ENCODE measurements at regions not wholly inside any gene's neighbourhood (a gene's known extent, or its start where the extent isn't known, plus 50 kb on each side); places are given as distances from the start of the nearest gene placed in this dataset.
"Not testable (repeated sequence)": the region's sequence is repeated elsewhere in the genome, so short reads cannot be mapped to it uniquely, and the experiment has no call there.

- Mint-ChIP-seq H3K36me3 (ENCODE audit: unreplicated experiment) (peaks cover 3% of the 10 kb centered on the region), H3K4me3 (ENCODE audit: unreplicated experiment) (no peak overlapping the region), H3K4me1 (ENCODE audit: low read depth, unreplicated experiment) (peaks cover 4% of the 10 kb centered on the region), H3K27ac (ENCODE audit: unreplicated experiment) (no peak overlapping the region), H3K9me3 (ENCODE audit: unreplicated experiment) (no peaks in the 10 kb centered on the region), H3K27me3 (ENCODE audit: unreplicated experiment) (peaks cover 4% of the 10 kb centered on the region)
- TF ChIP-seq, protein P1, sequence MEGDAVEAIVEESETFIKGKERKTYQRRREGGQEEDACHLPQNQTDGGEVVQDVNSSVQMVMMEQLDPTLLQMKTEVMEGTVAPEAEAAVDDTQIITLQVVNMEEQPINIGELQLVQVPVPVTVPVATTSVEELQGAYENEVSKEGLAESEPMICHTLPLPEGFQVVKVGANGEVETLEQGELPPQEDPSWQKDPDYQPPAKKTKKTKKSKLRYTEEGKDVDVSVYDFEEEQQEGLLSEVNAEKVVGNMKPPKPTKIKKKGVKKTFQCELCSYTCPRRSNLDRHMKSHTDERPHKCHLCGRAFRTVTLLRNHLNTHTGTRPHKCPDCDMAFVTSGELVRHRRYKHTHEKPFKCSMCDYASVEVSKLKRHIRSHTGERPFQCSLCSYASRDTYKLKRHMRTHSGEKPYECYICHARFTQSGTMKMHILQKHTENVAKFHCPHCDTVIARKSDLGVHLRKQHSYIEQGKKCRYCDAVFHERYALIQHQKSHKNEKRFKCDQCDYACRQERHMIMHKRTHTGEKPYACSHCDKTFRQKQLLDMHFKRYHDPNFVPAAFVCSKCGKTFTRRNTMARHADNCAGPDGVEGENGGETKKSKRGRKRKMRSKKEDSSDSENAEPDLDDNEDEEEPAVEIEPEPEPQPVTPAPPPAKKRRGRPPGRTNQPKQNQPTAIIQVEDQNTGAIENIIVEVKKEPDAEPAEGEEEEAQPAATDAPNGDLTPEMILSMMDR (IDR thresholded peaks at IDR 0.05; ENCODE audit: partially characterized antibody, unreplicated experiment): no peak
- no peak for DNase-seq
Measured at GRCh38 chr2:64899081-64899865, 89.9 kb upstream of the SLC1A4 start.

DNA sequence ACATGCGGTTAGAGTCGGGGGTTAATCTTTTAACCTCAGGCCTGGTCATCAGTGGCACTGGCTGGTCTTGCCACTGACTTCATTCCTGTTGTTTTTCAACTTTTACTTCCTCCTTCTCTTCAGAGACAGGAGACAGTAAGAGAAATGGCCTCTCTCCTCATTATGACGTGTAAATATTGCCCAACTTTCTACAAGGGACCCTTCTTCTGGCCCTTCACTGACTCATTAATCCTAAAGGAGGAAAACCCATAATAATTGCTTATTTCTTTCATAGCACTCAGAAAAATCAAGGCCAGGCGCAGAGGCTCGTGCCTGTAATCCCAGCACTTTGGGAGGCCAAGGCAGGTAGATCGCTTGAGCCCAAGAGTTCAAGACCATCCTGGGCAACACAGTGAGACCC is 89.3 kb upstream of the SLC1A4 start:
- not testable (repeated sequence) for H3K36me3 Mint-ChIP-seq (ENCODE audit: unreplicated experiment); H3K4me3 Mint-ChIP-seq (ENCODE audit: unreplicated experiment); H3K27me3 Mint-ChIP-seq (ENCODE audit: unreplicated experiment); DNase-seq; H3K9me3 Mint-ChIP-seq (ENCODE audit: unreplicated experiment); H3K4me1 Mint-ChIP-seq (ENCODE audit: low read depth, unreplicated experiment); H3K27ac Mint-ChIP-seq (ENCODE audit: unreplicated experiment)

- Mint-ChIP-seq H3K36me3 (ENCODE audit: unreplicated experiment) (no peaks in the 10 kb centered on the region), H3K27me3 (ENCODE audit: unreplicated experiment) (peaks cover 4% of the 10 kb centered on the region), H3K4me3 (ENCODE audit: unreplicated experiment) (no peak overlapping the region), H3K9me3 (ENCODE audit: unreplicated experiment) (no peaks in the 10 kb centered on the region), H3K27ac (ENCODE audit: unreplicated experiment) (no peak overlapping the region), H3K4me1 (ENCODE audit: low read depth, unreplicated experiment) (no peaks in the 10 kb centered on the region)
- DNase-seq: no peak
- TF ChIP-seq, protein P1 (IDR thresholded peaks at IDR 0.05; ENCODE audit: partially characterized antibody, unreplicated experiment): no peak
Measured at GRCh38 chr2:64904413-64905329, 84.5 kb upstream of the SLC1A4 start.

- H3K4me1 Mint-ChIP-seq (ENCODE audit: low read depth, unreplicated experiment): no peaks in the 10 kb centered on the region
- TF ChIP-seq, protein P1 (IDR thresholded peaks at IDR 0.05; ENCODE audit: partially characterized antibody, unreplicated experiment): no peak
- H3K27ac Mint-ChIP-seq (ENCODE audit: unreplicated experiment): no peak overlapping the region
- H3K36me3 Mint-ChIP-seq (ENCODE audit: unreplicated experiment): no peaks in the 10 kb centered on the region
- no peak overlapping the region for H3K4me3 Mint-ChIP-seq (ENCODE audit: unreplicated experiment)
- H3K27me3 Mint-ChIP-seq (ENCODE audit: unreplicated experiment): peaks cover 4% of the 10 kb centered on the region
- DNase-seq: no peak
- no peaks in the 10 kb centered on the region for H3K9me3 Mint-ChIP-seq (ENCODE audit: unreplicated experiment)
Measured at GRCh38 chr2:64905338-64906024, 83.7 kb upstream of the SLC1A4 start.

DNA sequence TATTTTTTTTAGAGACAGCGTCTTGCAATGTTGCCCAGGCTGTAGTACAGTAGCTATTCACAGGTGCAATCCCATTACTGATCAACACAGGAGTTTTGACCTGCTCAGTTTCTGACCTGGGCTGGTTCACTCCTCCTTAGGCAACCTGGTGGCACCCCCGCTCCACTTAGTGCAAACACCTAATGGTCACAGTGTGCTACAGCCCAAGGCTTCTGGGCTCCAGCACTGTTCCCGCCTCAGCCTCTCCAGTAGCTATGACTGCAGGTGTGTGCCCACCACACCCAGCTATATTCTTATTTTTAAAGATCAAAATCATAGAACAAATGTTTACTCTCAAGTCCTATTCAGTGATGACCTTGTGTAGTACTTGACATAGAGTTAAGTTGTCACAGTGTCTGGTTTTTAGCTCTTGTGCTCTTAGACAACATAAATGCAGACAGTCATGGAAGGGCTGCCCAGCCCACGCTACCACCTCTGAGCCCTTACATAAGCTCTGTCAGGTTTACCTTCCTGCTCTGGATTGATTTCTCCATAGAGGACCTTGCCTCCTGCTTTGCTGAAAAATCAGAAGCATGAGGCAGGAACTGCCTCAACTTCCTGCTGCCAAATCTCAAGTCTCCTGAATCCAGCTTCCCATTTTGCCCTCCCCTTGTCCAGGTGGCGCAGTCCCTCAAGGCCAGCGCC is 82.2 kb upstream of the SLC1A4 start:
- Mint-ChIP-seq H3K27ac (ENCODE audit: unreplicated experiment) (no peak overlapping the region), H3K27me3 (ENCODE audit: unreplicated experiment) (peaks cover 4% of the 10 kb centered on the region), H3K9me3 (ENCODE audit: unreplicated experiment) (no peaks in the 10 kb centered on the region), H3K36me3 (ENCODE audit: unreplicated experiment) (no peaks in the 10 kb centered on the region), H3K4me3 (ENCODE audit: unreplicated experiment) (no peak overlapping the region), H3K4me1 (ENCODE audit: low read depth, unreplicated experiment) (no peaks in the 10 kb centered on the region)
- no peak for DNase-seq
- TF ChIP-seq, protein P1 (IDR thresholded peaks at IDR 0.05; ENCODE audit: partially characterized antibody, unreplicated experiment): no peak
